ENCODE measurements at regions not wholly inside any gene's neighbourhood (a gene's known extent, or its start where the extent isn't known, plus 50 kb on each side); places are given as distances from the start of the nearest gene placed in this dataset.

- TF ChIP-seq PKNOX1 (IDR thresholded peaks at IDR 0.05) (no peak), ELF4 (IDR thresholded peaks at IDR 0.05) (no peak), HDGF (IDR thresholded peaks at IDR 0.05; ENCODE audit: borderline replicate concordance) (no peak), CTBP1 (IDR thresholded peaks at IDR 0.05; ENCODE audit: borderline replicate concordance) (no peak), SP1 (IDR thresholded peaks at IDR 0.05) (no peak), TARDBP (IDR thresholded peaks at IDR 0.05) (no peak), SUZ12 (IDR thresholded peaks at IDR 0.05) (no peak), ARNT (IDR thresholded peaks at IDR 0.05) (no peak)
Measured at GRCh38 chr1:209389975-209390374, 193.5 kb upstream of the CAMK1G start.
